ENCODE measurements at regions not wholly inside any gene's neighbourhood (a gene's known extent, or its start where the extent isn't known, plus 50 kb on each side); places are given as distances from the start of the nearest gene placed in this dataset.
"Not testable (repeated sequence)": the region's sequence is repeated elsewhere in the genome, so short reads cannot be mapped to it uniquely, and the experiment has no call there.

DNA sequence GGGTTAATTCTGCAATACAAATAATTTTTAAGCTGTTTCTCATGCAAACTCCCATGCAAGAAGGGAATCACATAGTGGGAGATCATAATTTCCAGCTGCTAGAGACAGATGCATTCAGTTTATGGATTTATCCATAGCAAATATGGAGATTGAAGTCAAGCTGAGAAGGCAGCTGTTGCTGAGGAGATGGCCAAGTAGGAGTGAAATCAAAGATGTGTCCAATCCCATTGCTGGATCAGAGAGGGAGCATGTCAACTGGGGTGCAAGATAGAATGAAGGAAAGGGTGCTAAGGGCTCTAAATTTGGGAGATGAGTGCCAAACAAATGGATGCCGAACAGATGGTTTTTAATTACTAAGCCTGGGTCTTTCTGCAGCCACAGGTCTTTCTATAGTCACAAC is 504.5 kb downstream of the NFIB start:
- no peak for DNase-seq

DNA sequence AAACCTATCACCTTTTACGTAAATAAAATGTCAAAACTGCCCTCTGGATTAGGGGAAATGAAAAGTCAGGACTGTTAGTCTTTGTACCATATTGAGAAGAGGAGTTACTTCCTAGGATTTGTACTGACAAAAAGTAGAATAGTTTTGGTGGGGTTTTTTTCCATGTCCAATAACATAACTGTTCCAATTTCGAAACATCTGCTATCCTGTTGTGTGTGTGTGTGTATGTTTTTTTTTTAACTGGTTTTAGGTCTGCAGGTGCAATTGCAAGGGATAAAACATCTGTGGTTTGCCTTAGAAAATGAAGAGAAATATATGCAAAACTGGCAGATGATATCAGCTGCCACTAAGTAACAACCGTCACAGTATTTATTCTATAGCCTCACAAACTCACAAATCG is 506.8 kb downstream of the NFIB start:
- DNase-seq = no peak

DNA sequence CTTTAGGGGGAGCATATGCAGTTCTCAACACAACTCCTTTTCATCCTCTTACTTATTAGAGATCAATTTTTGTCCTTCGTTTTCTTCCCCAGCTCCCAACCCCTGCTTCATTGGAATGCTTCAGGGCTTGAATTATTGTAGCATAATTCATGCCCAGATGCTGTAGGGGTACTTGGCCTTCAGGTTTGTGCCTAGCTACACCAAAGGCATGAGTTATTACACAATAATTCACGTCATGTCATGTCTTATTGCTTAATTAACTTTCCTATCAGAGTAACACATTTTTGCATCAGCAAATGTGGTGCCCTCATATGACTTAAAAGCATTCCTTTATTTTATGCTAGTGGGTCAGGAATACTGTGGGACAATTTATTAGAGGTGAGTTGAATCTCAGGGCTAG is 507.2 kb downstream of the NFIB start:
- DNase-seq = no peak

- no peak for DNase-seq
Observed at GRCh38 chr9:13805546-13805945, 508.4 kb downstream of the NFIB start.

DNA sequence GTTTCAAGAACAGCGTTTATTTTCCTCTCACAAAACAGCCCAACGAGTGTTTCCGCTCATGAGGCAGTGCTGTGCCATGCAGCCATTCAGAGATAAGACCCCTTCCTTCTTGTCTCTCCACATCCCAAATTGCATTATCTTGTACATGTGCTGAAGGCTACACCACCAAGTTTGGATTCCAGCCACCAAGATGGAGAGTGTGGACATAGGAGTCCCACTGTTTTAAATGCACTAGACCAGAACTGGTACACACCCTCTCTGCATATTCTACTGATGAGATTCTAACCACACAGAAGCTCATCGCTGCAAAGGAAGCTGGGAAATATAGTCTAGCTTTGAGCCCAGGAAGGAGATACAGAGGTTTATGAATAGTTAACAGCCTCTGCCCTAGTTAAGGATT is 509.4 kb downstream of the NFIB start:
- DNase-seq = no peak

DNA sequence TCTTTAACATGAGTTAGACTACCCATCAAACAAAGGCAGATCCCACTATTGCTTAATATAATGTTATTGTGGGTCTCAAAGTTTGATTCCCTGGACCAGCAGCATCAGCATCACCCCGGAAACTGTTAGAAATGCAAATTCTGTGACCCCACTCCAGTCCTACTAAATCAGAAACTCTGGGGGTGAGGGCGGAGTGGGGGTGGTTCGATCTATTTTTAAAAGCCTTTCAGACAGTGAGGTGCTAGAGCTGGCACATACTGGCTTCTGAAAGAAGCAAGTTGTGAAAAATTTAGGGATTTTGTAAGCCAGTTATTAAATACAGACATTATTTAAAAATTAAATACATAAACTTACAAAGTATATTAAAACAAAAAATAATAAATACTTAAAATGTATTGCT is 513.2 kb downstream of the NFIB start:
- no peak for DNase-seq

- DNase-seq = not testable (repeated sequence)
Observed at GRCh38 chr9:13797701-13798100, 516.2 kb downstream of the NFIB start.

GRCh38 chr9:13791816-13792215 is 512.3 kb upstream of the MPDZ start:
- no peak for DNase-seq

GRCh38 chr9:13790055-13790454 is 510.6 kb upstream of the MPDZ start:
- DNase-seq = no peak

DNA sequence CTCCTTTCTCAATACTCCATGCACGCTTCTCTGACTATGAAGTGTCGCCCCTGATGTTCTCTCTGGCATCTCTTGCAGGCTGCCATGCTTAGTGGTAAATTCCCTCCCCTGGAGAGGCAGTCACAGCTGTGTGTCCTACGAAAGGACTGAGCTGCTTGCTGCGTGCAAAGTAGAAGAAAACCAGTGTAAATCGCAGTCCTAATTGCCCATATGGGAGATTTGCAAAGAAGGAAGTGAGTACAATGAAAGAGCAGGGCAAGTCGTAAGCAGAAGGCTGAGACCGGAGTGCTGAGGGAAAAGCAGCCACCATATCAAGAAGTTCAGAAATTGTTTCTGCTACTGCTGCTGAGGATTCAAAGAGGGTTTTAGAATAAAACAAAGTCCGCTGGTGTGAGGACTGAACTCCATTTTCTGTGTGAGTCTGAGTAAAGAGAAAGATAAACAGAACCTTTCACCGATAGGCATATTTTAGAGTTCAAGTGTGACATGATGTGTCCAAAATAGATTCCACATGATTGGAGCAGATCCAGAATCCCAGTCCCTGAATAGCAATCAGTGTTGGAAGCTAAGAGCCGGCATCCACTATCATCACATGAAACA is 507.8 kb upstream of the MPDZ start:
- DNase-seq = peak; percentile 59

GRCh38 chr9:13786711-13787110 is 507.2 kb upstream of the MPDZ start:
- no peak for DNase-seq

- DNase-seq = no peak
Observed at GRCh38 chr9:13786131-13786530, 506.6 kb upstream of the MPDZ start.

DNA sequence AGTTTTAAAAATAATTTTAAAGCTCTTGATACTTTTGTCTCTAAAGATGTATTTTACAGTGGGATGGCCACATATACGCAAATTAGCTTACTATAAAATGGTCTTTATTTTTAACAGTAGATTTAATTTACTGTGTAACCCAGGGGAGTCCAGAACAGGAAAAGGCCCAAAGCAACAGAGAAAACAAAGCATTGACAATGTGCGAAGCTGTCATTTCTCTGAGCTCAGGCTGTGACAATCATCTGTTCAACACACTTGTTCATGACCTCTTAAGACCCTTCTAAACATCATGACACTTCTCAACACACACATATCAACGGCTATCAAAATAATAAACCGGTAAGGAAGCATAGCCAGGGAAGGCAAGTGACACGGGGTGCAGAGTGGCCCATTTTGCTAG is 499.6 kb upstream of the MPDZ start:
- DNase-seq = no peak

- DNase-seq = no peak
Observed at GRCh38 chr9:13778631-13779030, 499.1 kb upstream of the MPDZ start.

DNA sequence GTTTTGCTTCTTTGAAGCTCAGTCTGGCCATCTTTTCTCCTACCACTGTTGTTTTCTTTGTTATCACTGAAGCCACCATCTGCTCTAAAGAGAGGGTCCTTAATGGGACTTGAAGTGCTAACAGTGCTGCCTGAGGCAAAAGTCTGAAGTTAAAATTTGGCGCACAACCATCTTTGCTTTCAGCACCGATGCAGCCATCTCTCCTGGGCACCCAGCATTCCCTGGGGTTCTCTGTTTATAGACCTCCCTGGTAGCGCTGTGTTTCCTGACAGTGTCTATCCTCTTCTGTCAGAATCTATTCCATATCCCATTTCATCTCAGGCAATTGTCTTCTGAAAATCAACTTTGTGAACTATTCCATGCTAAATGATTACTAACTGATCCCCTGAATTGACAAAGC is 491.5 kb upstream of the MPDZ start:
- DNase-seq = peak; percentile 84

DNA sequence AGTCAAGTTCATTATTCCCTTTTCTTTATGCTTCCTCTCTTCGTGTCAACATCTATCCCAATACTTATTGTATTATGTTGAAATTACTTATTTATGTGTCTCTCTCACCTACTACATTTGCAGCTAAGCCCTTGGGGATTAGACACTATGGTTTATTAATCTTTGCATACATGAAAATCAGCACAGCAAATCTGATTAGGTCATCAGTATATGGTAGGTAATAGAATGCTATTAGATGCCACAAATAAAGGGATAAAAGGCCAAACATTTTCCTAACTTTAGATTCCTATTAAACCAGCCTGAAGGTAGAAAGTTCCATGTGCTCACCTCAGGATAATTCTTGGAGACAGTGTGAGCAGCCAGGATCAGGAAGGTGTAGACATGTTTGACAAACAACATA is 490.1 kb upstream of the MPDZ start:
- DNase-seq = no peak

DNA sequence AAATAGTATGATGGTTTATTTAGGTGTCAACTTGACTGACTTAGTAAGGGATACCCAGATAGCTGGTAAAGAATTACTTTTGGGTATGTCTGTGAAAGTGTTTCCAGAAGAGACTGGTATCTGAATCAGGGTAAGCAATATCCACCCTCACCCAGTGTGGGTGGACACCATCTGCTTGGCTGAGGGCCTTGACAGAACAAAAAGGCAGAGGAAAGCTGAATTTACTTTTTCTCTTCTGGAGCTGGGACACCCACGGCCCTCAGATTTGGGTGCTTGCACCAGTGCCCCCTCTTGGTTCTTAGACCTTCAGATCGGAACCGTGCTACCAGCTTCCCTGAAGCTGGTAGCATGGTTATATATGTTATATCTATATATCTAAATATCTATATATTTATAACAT is 489.5 kb upstream of the MPDZ start:
- DNase-seq = no peak

GRCh38 chr9:13762209-13762608 is 482.7 kb upstream of the MPDZ start:
- no peak for DNase-seq

DNA sequence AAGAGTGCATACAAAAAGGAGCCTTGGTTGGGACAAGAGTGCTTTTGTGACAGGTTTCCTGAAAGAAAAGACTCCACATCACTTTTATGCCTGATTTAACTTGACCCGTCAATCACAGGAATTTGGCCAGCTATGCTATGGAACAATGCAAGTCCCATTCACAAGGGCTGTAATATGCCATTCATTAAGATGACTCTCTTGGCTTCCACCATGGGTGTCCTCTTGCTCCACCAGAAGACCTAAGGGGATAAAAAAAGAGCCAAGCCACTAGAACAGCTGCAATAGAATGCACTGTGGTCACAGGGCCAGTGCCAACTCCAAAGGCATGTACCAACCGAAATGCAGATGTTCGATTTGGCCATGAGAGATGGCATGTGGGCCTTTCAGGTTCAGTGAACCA is 480.1 kb upstream of the MPDZ start:
- DNase-seq = peak; percentile 35

GRCh38 chr9:13758936-13759335 is 479.4 kb upstream of the MPDZ start:
- DNase-seq = no peak

GRCh38 chr9:13756943-13757342 is 477.5 kb upstream of the MPDZ start:
- DNase-seq = no peak

GRCh38 chr9:13755551-13755950 is 476.1 kb upstream of the MPDZ start:
- DNase-seq = no peak

DNA sequence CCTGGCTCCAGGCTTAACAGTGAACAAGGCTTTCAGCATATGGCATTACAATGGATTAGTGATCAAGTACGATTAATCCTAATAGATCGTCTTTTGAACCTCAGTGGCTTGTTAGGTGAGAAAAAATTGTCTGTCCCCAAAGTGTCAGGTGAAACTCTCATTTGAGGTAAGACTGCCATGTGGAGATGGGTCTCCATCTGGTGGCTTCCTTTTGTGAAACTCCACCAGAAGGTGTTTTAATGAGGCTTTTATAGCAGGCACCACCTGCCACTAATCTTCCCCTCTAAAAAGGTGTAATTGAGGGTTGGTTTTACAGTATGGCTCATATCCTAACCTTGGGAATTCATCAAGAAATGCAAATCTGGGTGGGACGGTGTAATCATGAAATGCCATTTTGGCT is 471.1 kb upstream of the MPDZ start:
- DNase-seq = no peak

DNA sequence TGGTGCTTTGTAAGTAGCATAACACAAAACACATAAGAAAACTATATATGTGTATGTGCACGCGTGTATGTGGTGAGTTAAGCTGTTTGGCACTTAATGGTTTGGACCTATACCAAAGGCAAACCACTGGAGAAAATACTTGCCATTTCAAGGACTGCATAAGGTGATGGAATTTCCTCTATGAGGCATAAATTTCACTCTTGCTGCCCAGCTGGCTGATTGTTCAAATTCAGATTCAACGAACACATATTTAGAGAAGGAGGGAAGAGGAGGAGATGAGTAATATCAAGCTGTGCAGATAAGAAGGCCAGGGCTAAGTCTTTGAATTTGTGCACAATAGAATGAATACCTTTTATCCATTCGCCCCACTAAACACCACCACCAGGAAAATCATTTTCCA is 470.6 kb upstream of the MPDZ start:
- no peak for DNase-seq

DNA sequence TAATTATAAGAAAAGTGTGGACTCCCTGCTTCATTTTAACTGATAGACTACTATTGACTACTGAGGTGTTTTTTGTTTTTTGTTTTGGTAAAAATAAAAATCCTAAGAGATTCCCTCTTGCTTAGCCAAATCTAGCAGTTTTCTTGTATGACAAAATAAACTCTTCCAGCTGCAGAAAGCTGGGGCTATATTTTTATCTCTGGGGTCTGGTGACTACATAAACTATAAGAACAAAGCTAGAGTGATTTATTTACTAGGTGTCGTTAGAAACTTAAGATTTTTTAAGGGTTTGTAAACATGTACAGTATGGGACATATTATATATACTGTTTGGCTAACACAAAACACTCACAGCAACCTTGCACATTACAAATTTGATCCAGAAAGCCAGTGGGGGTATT is 467.4 kb upstream of the MPDZ start:
- no peak for DNase-seq
